ENCODE measurements at regions not wholly inside any gene's neighbourhood (a gene's known extent, or its start where the extent isn't known, plus 50 kb on each side); places are given as distances from the start of the nearest gene placed in this dataset.

DNA sequence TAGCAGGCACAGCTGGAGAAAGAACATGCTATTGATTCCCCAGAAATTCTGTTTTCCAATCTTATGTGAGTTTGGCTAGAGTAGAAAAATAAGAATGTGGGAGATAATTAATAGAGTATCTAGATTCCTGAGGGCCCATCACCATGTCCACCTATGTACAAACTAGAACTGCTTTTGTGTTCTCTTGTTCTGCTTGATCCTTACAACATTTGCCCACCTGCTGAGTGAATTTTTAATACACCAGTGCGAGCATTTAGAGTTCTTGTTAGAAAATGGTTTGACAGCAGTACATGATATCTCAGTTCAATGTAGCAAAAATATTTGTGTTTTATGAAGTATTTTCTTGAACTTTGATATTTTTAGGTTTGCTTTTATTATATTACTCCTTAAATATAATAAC lies 52.3 kb upstream of the SPAG16 start:
- POLR2A ChIA-PET = no interaction called here
- WGBS (ENCODE audit: low lambda C conversion rate) = 36% methylated on average over 1 of the region's 1 CpG
- H3K9ac ChIP-seq (ENCODE audit: insufficient read depth, low read depth, low read length) = no peak overlapping the region
- peaks cover 6% of the 10 kb centered on the region; the same call in 1 of the 2 replicates for H3K4me1 ChIP-seq (ENCODE audit: insufficient read depth, low read length)
- in situ Hi-C loops (cut with HindIII; ENCODE audit: extremely low pct_ligation_motif_present, low pct_unique_long_range_greater_than_20kb) (no loop called here), intact Hi-C loops (cut with micrococcal nuclease; ENCODE audit: unreplicated experiment) (no loop called here)
- BruUV-seq (replicated peaks) = no TSS peak
- H3K9me3 ChIP-seq (ENCODE audit: low read length) = no peaks in the 10 kb centered on the region
- H4K20me1 ChIP-seq (ENCODE audit: insufficient read depth, low read length) = no peaks in the 10 kb centered on the region
- H3K27me3 ChIP-seq (ENCODE audit: control insufficient read depth in 1 of 2, insufficient read depth in 2 of 2, low read length in 2 of 2) = no peaks in the 10 kb centered on the region
- no peak overlapping the region for H3K27ac ChIP-seq (ENCODE audit: extremely low read length, insufficient read depth, low read length)
- FAIRE-seq (no peak), ATAC-seq (no peak), DNase-seq (ENCODE audit: low spot score) (no peak)
- H3K79me2 ChIP-seq (ENCODE audit: insufficient read depth, low read length) = no peaks in the 10 kb centered on the region
- TF ChIP-seq ATF7-NPFF (CRISPR knock-in tag; IDR thresholded peaks at IDR 0.05; ENCODE audit: low read depth) (no peak), HNRNPK (IDR thresholded peaks at IDR 0.05; ENCODE audit: low read depth, low read length, poor library complexity, severe bottlenecking) (no peak), TEAD3 (CRISPR knock-in tag; optimal IDR thresholded peaks at IDR 0.05; ENCODE audit: borderline replicate concordance) (no peak), ZFP36L1 (CRISPR knock-in tag; IDR thresholded peaks at IDR 0.05) (no peak), NFE2L1 (CRISPR knock-in tag; IDR thresholded peaks at IDR 0.05; ENCODE audit: borderline replicate concordance) (no peak), ZNF230 (CRISPR knock-in tag; IDR thresholded peaks at IDR 0.05) (no peak)
- no peak overlapping the region for H3K4me2 ChIP-seq (ENCODE audit: low read depth, low read length)
- H2AFZ ChIP-seq (ENCODE audit: low read length) = no peak overlapping the region
- CTCF ChIA-PET (ENCODE audit: low intra/inter-chr PET ratio, low total read pairs) = no interaction called here
- H3K36me3 ChIP-seq (replicated peaks in 1 of 2; ENCODE audit: control insufficient read depth in 1 of 2, insufficient read depth in 2 of 2, low read length in 2 of 2) = no peaks in the 10 kb centered on the region
- no peak overlapping the region for H3K4me3 ChIP-seq (replicated peaks in 1 of 3; ENCODE audit: insufficient read depth in 1 of 3, low read depth in 2 of 3, low read length in 3 of 3)

DNA sequence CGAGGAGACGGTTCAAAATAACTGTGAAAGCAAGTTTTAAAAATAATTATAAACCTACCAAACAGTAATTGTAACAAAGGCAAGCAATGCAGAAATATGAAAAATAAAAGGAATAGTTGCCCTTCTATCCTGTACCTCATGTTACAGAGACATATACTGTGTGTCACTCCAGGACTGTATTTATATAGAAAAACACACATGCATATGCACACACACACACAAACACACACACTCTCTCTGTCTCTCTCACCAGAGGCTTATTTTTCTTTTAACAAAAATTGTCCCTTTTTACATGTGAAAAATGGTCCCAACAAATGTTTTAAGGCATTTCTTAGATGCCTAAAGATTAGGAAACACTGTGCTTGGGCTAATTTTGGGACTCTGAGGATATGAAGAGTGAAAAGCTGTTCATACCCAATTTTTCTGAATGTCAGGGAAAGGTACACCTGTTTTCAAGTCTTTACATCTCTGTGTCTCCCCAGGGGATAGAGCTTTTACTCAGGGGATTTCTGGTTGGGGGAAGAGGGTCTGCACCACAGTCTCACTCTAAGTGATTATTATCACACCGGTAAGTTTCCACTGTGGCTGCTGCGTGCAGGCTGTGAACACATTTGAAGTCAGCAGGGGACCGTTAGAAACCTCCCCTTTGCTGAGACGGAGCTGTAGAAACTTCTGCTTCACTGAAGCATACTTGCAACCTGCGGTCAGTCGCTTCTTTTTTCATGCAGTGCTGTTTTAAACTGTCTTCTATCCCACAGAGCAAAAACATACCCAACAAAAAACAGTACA lies 51.4 kb upstream of the SPAG16 start:
- POLR2A ChIA-PET = no interaction called here
- Histone ChIP-seq H3K9ac (ENCODE audit: insufficient read depth, low read depth, low read length) (no peak overlapping the region), H4K20me1 (ENCODE audit: insufficient read depth, low read length) (no peaks in the 10 kb centered on the region), H3K4me1 (ENCODE audit: insufficient read depth, low read length) (peaks cover 7% of the 10 kb centered on the region), H3K27me3 (ENCODE audit: control insufficient read depth in 1 of 2, insufficient read depth in 2 of 2, low read length in 2 of 2) (no peaks in the 10 kb centered on the region), H3K9me3 (ENCODE audit: low read length) (no peaks in the 10 kb centered on the region), H2AFZ (ENCODE audit: low read length) (peak overlapping the region; percentile 6), H3K79me2 (ENCODE audit: insufficient read depth, low read length) (no peaks in the 10 kb centered on the region), H3K27ac (ENCODE audit: extremely low read length, insufficient read depth, low read length) (no peak overlapping the region), H3K4me3 (replicated peaks in 1 of 3; ENCODE audit: insufficient read depth in 1 of 3, low read depth in 2 of 3, low read length in 3 of 3) (no peak overlapping the region), H3K36me3 (replicated peaks in 1 of 2; ENCODE audit: control insufficient read depth in 1 of 2, insufficient read depth in 2 of 2, low read length in 2 of 2) (no peaks in the 10 kb centered on the region), H3K4me2 (ENCODE audit: low read depth, low read length) (0 out of 2 replicates have a peak overlapping the region, but pooled peaks have one; percentile 14)
- BruUV-seq (replicated peaks) = no TSS peak
- CTCF ChIA-PET (ENCODE audit: low intra/inter-chr PET ratio, low total read pairs) = no interaction called here
- DNase-seq (ENCODE audit: low spot score) (no peak), ATAC-seq (peak; percentile 69), FAIRE-seq (no peak)
- in situ Hi-C loops (cut with HindIII; ENCODE audit: extremely low pct_ligation_motif_present, low pct_unique_long_range_greater_than_20kb) = no loop called here
- intact Hi-C loops (cut with micrococcal nuclease; ENCODE audit: unreplicated experiment) = no loop called here
- TF ChIP-seq PAWR (CRISPR knock-in tag; IDR thresholded peaks at IDR 0.05; ENCODE audit: borderline replicate concordance) (no peak), ZNF746 (CRISPR knock-in tag; IDR thresholded peaks at IDR 0.05) (no peak), ZSCAN22 (CRISPR knock-in tag; IDR thresholded peaks at IDR 0.05) (no peak)
- TF ChIP-seq, protein P1, sequence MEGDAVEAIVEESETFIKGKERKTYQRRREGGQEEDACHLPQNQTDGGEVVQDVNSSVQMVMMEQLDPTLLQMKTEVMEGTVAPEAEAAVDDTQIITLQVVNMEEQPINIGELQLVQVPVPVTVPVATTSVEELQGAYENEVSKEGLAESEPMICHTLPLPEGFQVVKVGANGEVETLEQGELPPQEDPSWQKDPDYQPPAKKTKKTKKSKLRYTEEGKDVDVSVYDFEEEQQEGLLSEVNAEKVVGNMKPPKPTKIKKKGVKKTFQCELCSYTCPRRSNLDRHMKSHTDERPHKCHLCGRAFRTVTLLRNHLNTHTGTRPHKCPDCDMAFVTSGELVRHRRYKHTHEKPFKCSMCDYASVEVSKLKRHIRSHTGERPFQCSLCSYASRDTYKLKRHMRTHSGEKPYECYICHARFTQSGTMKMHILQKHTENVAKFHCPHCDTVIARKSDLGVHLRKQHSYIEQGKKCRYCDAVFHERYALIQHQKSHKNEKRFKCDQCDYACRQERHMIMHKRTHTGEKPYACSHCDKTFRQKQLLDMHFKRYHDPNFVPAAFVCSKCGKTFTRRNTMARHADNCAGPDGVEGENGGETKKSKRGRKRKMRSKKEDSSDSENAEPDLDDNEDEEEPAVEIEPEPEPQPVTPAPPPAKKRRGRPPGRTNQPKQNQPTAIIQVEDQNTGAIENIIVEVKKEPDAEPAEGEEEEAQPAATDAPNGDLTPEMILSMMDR (CRISPR knock-in tag; IDR thresholded peaks at IDR 0.05) = no peak
- WGBS (ENCODE audit: low lambda C conversion rate) = 19% methylated on average over 8 of the region's 8 CpGs
